ENCODE measurements at regions not wholly inside any gene's neighbourhood (a gene's known extent, or its start where the extent isn't known, plus 50 kb on each side); places are given as distances from the start of the nearest gene placed in this dataset.

DNA sequence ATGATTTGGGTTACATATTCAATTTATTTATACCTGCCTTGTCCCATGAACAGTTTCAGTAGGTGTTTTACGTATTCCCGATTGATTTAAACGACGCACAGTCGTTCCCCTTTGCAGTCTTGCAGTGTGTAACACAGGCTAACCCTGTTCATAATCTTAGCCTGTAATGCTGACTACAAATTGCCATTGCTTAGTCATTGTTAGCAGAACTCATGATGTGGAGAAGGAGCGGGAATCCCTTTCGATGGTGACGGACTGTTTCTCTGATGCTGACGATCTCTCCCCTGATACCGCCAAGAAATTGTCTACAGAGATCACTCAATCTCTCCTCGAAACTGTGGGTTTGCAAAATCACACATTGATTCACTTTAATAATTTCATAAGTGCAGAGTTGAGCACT lies 93.2 kb downstream of the MRPL36 start:
- DNase-seq (ENCODE audit: low read depth) = no peak

DNA sequence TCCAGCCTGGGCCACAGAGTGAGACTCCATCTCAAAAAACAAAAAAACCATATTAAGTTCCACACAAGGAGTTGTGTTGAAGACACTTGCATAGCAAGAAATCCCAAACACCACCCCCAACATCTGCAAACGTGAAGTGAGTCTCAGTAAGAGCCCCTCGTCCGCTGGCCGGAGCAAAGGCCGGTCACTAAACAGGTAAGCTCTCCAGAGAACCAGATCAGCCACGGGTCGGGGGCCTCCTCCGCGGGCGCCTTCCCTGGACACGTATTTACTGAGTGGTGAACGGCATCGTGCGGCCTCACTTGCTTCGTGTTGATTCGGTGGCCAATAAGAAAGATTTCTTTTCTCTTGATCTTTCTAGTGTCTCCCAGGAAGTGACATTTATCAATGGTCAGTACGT lies 93.6 kb downstream of the MRPL36 start:
- DNase-seq (ENCODE audit: low read depth) = no peak

DNA sequence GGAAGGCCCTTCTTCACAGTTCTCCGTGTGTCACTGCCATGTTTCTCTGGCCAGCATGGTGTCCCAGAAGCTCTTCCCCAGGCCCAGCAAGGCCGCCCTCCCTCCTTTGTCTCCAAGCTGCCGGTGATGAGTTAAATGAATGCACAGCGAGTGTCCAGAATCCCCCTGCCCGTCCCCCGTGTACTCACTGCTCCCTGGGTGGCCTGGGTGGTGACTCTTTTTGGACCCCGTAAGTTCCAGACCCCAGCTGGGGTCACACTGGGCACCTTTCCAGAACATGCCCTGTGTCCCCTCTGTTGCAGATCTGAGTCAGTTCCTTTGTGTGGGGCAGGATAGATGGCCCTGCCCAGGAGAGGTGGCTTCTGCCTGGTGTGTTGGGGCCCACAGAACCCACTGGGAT lies 95.0 kb downstream of the MRPL36 start:
- no peak for DNase-seq (ENCODE audit: low read depth)

DNA sequence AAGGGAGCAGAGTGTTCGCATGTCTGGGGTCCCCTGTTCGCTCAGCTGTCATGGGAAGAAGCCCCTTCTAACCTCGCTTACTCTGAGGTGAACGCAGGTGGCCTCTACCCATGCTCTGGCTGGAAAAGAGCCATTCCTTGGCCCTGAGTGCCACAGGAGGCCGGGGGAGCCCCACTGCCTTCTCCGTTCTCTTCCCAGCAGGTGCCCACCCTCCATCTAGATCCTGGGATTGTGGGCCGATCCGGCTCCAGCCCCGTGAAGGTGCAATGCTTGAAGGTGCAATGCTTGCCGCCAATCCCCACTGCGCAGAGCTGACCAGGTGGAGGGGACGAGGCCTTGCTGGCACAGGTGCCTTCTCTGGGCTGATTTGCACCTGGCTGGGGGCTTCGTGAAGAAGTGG lies 95.4 kb downstream of the MRPL36 start:
- no peak for DNase-seq (ENCODE audit: low read depth)

DNA sequence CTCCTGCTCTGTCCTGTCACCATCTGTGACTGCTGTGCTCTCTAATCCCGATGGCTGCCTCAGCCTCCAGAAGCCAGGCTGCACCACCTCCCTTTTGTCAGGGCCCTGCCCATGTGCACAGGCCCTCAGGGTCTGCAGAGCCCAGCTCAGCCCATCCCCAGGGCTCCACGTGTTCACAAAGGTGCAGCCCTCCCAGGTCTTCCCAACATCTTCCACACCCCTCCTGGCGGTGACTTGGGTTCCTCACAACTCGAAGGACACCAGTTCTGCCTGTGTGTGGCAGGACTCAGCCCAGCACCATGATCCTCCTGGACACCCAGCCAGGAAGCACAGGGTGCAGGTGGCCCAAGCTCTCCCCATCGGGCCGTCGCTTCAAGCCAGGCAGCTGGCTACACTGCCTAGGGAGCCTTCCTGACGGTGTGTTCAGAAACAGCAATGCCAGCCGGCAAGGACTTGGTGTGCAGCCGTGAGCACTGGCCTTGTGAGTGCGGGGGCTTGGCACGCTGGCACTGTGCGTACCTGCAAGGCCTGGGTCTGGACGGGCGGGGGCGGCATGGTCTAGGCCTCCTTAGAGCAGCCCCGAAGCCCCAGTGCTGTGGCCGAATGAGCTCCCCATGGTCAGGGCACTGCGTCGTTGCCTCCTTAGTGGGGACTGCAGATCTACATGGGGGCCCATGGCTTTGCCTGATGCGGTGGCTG lies 96.1 kb downstream of the MRPL36 start:
- DNase-seq (ENCODE audit: low read depth) = no peak

DNA sequence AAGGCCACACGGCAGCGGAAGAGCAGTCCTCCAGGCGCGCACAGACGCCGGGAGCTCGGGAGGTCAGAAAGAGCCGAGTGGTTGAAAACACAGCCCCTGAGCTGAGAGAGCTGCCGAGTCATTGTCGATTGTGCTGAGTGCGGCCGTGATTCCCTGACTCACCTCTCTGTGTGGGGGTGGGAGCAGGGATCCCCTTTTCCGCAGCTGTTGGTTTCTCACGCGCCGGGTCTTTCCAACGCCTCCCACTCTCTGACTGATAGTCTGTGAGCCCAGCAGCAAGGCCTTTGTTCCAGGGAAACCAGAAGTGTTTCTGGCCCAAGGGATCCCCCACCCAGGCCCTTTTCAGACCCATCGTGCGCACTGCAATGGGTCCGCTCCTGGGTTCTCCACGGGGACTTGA lies 97.3 kb downstream of the MRPL36 start:
- peak; percentile 8 for DNase-seq (ENCODE audit: low read depth)

DNA sequence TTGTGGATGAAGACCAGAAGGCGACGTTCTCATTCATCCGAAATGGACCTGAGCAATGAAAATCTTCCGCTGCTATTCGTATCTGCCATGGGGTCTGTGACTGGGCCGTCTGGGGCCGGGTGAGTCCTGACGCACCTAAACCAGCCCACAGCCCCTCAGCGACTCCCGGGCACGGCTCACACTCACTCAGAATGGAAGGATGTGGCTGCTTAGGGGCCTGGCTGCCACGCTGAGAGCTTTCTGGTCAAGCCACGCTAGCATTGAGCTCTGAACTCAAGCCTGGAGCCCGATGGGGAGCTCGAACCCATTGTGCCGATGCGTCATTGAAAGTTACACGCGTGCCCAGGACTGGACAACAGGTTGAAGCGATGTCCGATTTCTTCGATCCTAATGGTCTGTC lies 97.8 kb downstream of the MRPL36 start:
- DNase-seq (ENCODE audit: low read depth) = no peak

DNA sequence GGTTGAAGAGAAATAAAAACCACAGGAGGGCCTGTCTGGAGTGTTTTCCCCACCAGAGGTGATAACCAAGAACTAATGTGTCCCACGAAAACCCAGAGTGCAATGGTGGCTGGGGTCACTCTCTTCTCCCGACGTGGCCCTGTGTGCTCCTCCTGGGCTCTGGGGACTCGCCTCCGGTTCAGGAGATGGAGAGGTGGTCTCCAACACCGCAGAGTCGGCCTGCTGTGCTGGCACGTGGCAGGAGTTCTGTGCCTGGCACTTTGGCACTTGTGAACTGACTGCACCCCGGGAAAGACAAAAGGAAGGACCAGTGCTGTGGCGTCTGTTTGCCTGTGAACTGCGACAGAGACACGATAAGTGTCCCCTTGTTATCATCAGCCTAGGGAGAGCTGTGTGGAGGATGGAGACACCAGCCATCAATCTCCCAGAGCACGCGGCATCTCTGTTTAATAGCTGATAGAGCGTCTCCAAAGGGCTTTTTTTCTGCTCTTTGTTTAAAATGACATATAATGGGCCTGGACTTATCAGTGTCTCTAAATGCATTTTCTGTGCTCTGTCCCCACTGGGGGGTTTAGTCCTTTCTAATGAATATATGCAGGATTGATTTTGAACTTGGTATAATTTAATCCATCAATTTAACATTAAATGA lies 98.3 kb downstream of the MRPL36 start:
- DNase-seq (ENCODE audit: low read depth) = no peak

DNA sequence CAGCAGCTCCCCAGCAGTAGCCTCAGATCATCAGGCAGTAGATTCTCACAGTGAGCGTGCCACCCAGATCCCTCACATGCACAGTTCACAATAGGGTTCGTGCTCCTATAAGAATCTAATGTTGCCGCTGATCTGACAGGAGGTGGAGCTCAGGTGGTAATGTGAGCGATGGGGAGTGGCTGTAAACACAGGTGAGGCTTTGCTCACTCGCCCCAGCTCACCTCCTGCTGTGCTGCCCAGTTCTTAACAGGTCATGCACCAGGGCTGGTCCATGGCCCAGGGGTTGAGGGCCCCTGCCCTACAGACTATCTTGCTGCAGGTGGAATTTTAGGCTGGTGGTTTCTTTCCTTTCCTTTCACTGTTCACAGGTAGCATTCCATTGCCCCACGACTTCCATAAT lies 100.2 kb downstream of the MRPL36 start:
- DNase-seq (ENCODE audit: low read depth) = no peak

DNA sequence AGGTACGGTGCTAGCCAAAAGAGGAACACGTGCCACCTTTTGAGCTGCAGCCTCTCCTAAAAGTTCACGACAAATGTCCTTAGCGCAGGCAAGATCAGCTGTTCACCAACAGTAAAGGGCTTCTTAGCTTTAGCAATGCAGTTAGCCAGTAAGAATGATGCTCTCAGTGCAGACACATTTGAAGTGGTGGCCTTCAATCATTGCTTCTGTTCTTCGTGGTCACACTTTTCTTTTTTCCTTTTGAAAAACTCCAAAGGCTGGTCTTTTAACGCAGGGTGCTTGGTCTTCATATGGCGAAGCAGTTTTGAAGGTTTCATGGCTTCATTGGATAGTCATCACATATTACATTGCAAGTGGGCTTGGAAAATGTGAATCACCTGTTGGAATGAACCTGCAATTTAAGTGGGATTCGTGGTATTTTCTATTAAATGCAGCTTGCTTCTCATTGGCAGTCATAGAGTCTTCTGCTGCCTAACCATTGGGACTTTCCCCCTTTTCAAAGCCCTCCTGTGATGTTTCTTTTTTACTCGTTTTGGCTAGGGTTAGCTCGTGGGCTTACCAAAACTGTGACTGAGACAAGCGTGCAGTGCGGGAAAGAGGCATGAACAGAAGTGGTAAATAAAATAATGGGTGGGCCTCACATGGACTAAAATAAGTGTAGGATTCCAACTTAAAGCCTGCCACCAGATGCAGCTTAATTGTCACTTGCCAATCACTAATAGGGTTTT lies 100.9 kb downstream of the MRPL36 start:
- DNase-seq (ENCODE audit: low read depth) = no peak

DNA sequence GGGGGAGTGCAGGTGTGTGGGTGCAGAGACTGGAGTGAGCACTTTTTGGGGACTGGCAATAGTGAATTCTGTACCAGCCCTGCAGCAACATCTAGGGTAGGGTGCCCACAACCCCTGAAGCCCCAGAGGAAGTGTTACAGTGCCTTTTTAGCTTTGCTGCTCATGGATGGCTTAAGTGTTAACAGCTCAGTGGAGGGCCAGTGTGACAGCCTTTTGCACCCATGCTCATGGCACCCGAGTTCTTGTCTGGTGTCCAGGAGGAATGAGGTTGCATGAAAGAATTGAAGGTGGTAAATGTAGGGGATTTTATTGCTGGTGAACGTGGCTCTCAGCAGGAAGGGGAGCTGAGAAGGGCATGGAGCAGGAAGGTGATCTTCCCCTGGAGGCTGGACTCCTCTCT lies 107.3 kb downstream of the MRPL36 start:
- no peak for DNase-seq (ENCODE audit: low read depth)

DNA sequence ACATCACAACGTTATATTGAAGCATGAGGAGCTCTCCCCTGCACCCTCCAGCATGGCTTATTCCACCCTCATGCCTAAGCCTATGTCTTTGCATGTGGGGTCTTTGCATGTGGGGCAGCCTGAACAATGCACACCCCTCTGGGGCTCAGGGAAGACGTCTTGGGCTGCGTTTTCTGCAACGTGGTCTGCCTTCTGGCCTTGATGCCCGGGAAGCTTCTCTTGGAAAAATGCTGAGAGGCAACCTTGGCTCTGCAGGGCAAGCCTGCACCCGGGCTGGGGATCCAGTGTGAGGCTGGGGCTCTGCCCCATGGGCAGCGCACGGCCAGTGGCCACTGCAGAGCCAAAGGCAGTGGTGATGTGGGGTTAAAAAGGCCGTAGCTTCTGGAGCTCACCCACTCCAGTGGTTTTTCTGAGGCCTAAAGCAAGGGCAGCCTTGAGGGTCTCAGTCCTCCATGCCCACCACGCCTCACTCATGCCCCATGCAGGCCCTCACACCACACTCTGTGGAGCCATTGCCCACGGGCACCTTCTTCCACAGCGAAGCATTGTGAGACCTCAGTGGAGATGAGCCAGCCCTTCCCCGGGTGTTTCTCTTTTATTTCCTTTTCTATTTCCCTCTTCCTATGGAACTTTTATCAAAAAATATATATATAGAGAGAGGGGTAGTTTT lies 112.2 kb downstream of the MRPL36 start:
- DNase-seq (ENCODE audit: low read depth) = no peak

DNA sequence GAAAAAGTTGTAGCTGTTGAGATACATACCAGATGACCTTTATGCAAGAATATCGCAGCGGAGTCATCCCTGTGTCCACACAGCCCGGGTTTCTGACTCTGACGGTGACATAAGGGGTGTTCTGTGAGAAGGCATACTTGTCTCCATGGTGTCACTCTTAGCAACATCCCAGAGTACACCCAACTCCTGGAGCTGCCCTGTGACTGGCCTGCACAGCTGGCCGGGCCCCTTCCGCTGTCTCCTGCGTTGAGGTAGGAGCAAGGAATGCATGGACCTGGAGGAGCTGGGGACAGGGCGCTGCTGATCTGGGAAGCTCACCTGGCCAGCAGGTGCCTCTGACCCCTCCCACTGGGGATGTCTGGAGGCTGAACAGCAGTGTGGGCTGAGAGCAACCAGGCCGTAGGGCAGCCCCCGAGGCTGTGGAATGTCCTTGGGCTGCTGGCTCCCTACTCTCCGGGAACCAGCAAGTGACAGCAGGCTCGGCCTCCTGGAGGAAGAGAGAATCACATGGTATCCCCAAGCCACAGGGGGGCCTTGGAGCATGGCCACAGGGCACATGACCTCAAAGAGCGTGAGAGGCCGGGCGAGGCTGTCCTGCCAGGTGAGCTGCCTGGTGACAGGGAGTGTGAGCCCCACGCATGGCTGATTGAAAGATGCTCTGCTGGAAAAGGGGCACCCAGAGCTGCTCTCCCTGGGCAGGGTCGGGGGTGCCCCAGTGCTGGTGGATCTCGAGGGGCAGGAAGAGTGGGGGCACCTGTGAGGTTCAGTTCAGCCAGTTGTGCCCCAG lies 113.4 kb downstream of the MRPL36 start:
- no peak for DNase-seq (ENCODE audit: low read depth)

DNA sequence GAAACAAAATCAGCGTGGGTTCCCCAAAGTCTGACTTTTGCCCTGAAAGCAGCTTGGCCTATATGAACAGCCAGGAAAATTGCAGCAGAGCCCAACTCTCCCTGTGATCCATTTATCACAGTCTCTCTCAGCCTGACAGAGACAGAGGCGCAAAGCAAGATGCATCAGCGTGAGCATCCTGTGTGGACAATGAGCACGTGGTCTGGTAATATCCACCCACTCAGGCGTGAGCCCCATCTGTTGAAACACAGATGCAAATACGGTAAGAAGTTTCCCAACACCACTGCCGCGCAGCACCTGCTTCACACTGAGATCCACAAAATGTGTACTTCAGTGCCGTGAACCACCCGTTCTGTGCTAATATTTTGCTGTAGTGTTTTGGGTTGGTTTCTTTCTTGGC lies 114.6 kb downstream of the MRPL36 start:
- peak; percentile 3 for DNase-seq (ENCODE audit: low read depth)

DNA sequence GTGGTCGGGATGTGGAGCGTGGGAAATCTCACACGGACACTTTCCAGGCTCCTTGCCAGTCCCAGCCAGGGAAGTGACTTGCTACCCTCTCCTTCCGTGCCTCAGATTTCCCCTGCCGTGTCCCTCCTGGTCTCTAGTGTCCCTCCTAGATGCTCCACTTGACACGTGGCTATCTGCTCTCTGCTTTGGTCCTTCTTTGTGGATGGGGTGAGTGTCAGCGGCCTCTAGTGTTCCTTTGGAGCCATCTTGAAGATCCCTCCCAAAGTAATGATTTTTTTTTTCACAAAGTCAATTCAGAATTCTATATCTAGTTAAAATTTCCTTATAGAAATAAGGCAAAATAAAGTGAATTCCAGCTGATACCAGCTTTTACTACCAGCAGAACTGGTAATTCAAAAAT lies 117.7 kb downstream of the MRPL36 start:
- no peak for DNase-seq (ENCODE audit: low read depth)

DNA sequence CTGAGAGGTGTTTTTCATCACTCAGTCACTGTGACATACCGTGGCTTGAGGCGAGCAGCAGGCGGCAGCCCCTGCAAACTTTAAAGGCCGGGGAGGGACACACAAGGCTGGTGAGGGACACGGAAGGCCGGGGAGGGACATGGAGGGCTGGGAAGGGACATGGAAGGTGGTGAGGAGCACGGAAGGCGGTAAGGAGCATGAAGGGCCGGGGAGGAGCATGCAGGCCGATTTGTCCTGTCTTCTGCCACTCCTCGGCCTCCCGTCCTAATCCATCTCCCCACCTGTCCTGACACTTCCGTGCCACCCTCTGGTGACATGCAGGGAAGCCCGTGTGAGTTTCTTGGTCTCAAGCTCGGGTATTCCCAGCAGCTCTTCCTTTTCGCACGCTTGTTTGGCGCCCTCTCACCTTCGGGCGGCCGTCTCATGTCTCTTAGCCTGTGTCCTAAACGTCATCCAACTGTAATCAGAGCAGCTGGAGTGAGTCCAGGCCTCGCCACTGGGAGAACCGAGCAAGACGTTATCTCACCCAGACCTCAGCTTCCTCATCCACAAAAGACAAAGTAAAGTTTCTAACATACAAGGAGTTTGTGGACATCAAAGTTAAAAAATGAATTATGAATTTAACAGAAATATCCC lies 126.5 kb downstream of the MRPL36 start:
- DNase-seq (ENCODE audit: low read depth) = no peak

DNA sequence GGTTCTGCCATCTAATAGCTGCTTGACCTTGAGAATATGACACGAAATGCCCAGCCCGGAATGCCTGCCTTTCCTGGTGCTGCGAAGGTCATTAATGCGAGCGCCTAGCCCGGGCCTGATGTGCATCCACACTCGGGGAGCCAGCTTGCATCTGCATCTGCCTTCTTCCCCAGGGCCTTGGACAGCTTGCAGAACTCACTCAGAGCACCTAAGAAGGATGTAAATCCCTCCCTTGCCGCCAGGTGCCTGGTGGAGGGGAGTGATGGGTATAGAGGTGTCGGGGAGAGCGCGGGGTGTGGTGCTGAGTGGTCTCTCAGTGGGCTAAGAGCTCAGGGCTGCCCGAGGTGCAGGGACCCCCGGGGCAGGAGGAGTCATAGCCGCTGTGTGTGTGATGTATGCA lies 127.2 kb downstream of the MRPL36 start:
- DNase-seq (ENCODE audit: low read depth) = no peak

DNA sequence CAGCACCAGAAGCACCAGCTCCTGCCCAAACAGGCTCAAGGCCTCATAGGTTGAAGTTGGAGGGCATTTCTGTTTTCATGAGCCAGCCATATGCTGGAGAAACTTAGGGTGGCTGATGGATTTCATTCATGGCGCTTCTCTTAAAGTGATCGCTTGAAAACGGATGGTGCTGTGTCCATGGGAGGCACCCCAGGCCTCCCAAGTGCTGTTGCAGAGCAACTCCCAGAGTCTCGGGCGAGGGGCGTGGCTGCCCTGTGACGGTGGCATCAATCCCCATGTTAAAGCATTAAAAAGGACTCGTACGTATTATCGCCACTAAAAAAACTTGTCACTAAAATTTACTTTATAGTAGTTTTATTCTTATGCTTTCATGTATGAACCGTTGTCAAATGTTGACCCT lies 128.3 kb downstream of the MRPL36 start:
- no peak for DNase-seq (ENCODE audit: low read depth)

DNA sequence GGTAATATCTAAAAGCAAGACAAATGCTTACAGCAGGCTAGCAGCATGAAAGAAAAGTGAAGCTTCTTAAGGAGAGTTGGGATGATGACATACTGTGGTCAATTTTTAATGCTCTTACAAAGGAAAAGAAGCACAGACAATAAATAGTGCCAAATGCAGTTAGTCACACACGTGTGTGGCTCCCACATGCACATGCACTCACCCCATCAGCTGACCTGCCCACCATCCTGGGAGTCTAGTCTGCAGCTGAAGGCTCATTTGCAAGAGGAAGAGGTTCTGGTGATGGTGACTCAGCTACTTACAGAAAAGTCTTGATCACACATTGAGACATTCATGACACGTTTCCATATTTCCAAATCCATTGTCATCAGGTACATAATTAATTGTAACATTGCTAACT lies 129.3 kb downstream of the MRPL36 start:
- DNase-seq (ENCODE audit: low read depth) = peak; percentile 23

DNA sequence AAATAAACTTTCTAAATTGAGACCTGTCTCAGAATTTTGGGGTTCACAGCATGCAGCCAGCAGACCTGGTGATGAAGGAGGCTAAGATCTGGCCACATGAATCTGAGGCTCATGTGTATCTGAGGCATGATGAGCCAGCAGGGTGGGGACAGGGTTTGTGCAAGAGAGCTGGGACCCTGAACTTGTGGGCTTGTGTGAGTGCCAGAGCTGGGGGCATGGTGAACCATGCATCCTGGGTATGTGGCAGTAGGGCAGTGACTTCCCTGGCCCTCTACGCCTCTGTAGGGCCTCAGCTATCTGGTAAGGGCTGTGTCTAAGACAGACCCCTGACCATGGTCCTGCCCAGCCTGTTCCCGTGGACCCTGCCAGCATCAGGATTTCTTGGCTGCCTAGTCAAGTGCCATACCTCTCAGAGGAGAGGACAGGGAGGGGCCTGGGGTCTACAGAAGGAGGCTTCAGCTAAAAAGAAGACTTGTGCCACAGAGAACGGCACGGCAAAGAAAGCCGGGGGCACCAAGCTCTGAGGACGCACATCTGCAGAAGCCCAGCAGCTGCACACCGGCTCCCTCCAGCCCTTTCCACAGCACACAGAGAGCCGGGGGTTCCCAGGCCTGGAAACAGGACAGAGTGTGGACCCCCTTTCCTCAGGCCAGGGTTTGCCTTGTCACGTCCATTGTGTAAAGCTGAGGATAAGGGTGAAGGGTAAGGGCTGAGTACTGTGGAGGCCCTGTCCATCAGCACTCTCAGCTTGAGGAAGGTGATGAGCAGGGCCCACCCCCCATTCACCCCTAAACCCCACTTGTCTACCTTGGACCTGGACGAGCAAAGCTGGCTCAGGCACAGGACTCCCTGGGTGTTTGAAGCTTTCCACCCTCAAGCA lies 130.1 kb downstream of the MRPL36 start:
- no peak for DNase-seq (ENCODE audit: low read depth)
